Head of caudate nucleus (tissue), 42 donors: ENCODE measurements at regions not wholly inside any gene's neighbourhood (a gene's known extent, or its start where the extent isn't known, plus 50 kb on each side); places are given as distances from the start of the nearest gene placed in this dataset.

Experiments
- DNase-seq, 42 donors: peaks; one replicate each; pipeline versions ENCODE4 v3.0.0 to v3.0.0-alpha.2; 2020 to 2021; ENCODE audit warnings: mixed read lengths in 7 of 42
- intact Hi-C: fragments of 100-400 bp; cut with DNase I; formaldehyde crosslinking; loops from one replicate; pipeline ENCODE4 v1.15.0; 2022

- DNase-seq: no peak
- intact Hi-C loops: no loop called here
Measured at GRCh38 chr4:111178231-111178630, 555.4 kb upstream of the PITX2 start.

GRCh38 chr4:111187108-111187507 is 564.2 kb upstream of the PITX2 start:
- intact Hi-C loops: no loop called here
- DNase-seq: no peak

GRCh38 chr4:111198446-111198845 is 575.6 kb upstream of the PITX2 start:
- intact Hi-C loops: no loop called here
- DNase-seq: no peak

- intact Hi-C loops: no loop called here
- DNase-seq: no peak
Measured at GRCh38 chr4:111204797-111205196, 581.9 kb upstream of the PITX2 start.

GRCh38 chr4:111208970-111209369 is 586.1 kb upstream of the PITX2 start:
- intact Hi-C loops: no loop called here
- no peak for DNase-seq

- DNase-seq: no peak
- intact Hi-C loops: no loop called here
Measured at GRCh38 chr4:111209706-111210105, 586.8 kb upstream of the PITX2 start.

GRCh38 chr4:111210595-111210994 is 587.7 kb upstream of the PITX2 start:
- DNase-seq: no peak
- intact Hi-C loops: no loop called here

- intact Hi-C loops: no loop called here
- DNase-seq: no peak
Measured at GRCh38 chr4:111213531-111213930, 590.7 kb upstream of the PITX2 start.

GRCh38 chr4:111214371-111214770 is 591.5 kb upstream of the PITX2 start:
- intact Hi-C loops: no loop called here
- DNase-seq: no peak

- no peak for DNase-seq
- intact Hi-C loops: no loop called here
Measured at GRCh38 chr4:111215755-111216154, 592.9 kb upstream of the PITX2 start.

- intact Hi-C loops: no loop called here
- no peak for DNase-seq
Measured at GRCh38 chr4:111216791-111217190, 593.9 kb upstream of the PITX2 start.

GRCh38 chr4:111221371-111221770 is 598.5 kb upstream of the PITX2 start:
- no peak for DNase-seq
- intact Hi-C loops: no loop called here

- no peak for DNase-seq
- intact Hi-C loops: no loop called here
Measured at GRCh38 chr4:111228396-111228795, 605.5 kb upstream of the PITX2 start.

GRCh38 chr4:111228874-111229273 is 606.0 kb upstream of the PITX2 start:
- intact Hi-C loops: no loop called here
- DNase-seq: no peak

GRCh38 chr4:111230265-111230664 is 607.4 kb upstream of the PITX2 start:
- intact Hi-C loops: no loop called here

GRCh38 chr4:111231281-111231680 is 608.4 kb upstream of the PITX2 start:
- DNase-seq: no peak
- intact Hi-C loops: no loop called here

More at GRCh38 chr4:111230265-111230664, 607.4 kb upstream of the PITX2 start:
- no peak for DNase-seq

- intact Hi-C loops: no loop called here
- DNase-seq: no peak
Measured at GRCh38 chr4:111234939-111235338, 612.1 kb upstream of the PITX2 start.

GRCh38 chr4:111263836-111264235 is 641.0 kb upstream of the PITX2 start:
- DNase-seq: no peak
- intact Hi-C loops: no loop called here

- intact Hi-C loops: no loop called here
Measured at GRCh38 chr4:111266937-111267336, 644.1 kb upstream of the PITX2 start.

GRCh38 chr4:111267786-111268185 is 644.9 kb upstream of the PITX2 start:
- intact Hi-C loops: no loop called here
- no peak for DNase-seq

More at GRCh38 chr4:111266937-111267336, 644.1 kb upstream of the PITX2 start:
- DNase-seq: no peak

- intact Hi-C loops: no loop called here
- DNase-seq: no peak
Measured at GRCh38 chr4:111268769-111269414, 646.0 kb upstream of the PITX2 start.

GRCh38 chr4:111269439-111269838 is 646.6 kb upstream of the PITX2 start:
- no peak for DNase-seq

More at GRCh38 chr4:111269439-111269838, 646.6 kb upstream of the PITX2 start:
- intact Hi-C loops: no loop called here
